ENCODE measurements at regions not wholly inside any gene's neighbourhood (a gene's known extent, or its start where the extent isn't known, plus 50 kb on each side); places are given as distances from the start of the nearest gene placed in this dataset.

DNA sequence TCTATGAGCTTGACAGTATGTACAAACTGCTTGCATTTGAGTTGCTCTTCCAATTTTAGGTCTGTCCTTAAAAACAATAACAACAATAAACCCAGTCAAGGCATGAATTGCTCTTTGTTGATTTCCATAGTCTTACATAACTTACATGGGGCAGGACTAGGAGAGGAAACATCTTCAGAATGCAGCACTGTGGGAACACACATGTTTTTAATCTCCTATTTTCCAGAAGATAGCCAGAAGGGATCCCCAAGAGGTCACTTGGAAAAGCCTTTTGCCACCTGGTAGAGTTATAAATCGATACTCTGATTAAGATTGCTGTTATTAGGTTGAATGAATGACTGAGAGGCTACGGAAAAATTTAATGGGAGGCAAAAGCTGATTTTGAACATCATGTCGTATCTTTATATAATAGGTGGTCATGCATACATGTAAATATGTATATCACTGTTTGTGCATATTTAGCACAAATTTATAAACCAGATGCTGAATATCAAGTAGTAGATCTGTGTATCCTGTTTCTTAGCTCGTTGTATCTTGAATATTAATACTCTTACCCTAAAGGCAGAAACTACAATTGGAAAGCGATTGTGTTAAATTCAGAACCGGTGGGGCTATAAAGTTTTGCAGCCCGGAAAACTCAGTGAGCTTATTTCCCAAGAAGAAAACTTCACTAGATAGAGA, 479.4 kb upstream of the TCF4 start:
- TF ChIP-seq TFAM (CRISPR knock-in tag; conservative IDR thresholded peaks at IDR 0.05) (no peak), RBM39 (optimal IDR thresholded peaks at IDR 0.05; ENCODE audit: low read depth, low read length) (no peak), EZH2 (IDR thresholded peaks at IDR 0.05; ENCODE audit: borderline replicate concordance, low read depth, low read length) (no peak)
- TF ChIP-seq, protein P1, sequence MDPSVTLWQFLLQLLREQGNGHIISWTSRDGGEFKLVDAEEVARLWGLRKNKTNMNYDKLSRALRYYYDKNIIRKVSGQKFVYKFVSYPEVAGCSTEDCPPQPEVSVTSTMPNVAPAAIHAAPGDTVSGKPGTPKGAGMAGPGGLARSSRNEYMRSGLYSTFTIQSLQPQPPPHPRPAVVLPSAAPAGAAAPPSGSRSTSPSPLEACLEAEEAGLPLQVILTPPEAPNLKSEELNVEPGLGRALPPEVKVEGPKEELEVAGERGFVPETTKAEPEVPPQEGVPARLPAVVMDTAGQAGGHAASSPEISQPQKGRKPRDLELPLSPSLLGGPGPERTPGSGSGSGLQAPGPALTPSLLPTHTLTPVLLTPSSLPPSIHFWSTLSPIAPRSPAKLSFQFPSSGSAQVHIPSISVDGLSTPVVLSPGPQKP (CRISPR knock-in tag; IDR thresholded peaks at IDR 0.05): no peak
